ENCODE measurements at regions not wholly inside any gene's neighbourhood (a gene's known extent, or its start where the extent isn't known, plus 50 kb on each side); places are given as distances from the start of the nearest gene placed in this dataset.
A peak's percentile ranks its signal among the peaks of the same experiment; 100 is the strongest.

DNA sequence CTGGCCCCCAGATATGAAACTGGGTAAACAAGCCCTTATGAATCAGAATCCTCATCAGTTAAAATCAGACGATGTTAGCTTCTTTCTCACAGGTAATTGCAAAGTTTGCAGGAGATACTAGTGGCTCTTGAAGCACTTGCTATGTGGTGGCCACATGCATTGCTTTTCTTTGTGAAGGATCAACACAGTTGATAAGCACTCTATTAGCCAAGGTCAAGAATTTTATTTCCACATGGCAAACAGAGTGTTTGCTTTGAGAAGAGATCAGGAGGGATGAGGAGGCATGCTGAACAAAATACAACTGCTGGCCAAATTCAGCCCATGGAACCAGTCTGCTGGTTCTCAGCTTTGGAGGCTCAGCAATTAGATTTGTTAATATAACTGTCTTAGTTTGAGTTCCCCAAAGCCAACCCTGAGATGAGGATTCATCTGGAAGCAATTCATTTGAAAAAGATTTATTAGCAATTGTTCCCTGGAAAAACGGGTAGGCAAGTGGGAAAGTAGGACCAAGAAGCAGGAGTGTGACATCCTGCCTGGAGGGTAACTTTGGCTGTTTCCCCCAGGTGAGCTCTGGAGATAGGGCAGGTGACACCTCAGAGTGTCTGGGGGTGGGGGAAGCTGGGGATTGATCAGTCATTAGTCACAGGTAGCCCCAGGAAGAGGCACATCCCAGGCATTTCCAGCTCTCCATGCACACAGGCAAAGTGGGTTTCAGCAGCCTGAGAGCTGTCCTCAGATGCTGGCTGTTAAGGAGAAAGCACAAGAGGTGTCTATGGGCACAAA lies 180.3 kb downstream of the ABHD5 start:
- Histone ChIP-seq H3K9me3 (ENCODE audit: low read depth) (no peaks in the 10 kb centered on the region), H3K36me3 (ENCODE audit: low read depth) (no peaks in the 10 kb centered on the region), H3K9ac (no peak overlapping the region), H3K9me2 (ENCODE audit: insufficient read depth) (no peaks in the 10 kb centered on the region), H3F3A (ENCODE audit: insufficient read depth) (peaks cover 32% of the 10 kb centered on the region), H3K27ac (peak overlapping the region; percentile 65), H3K79me2 (ENCODE audit: insufficient read depth) (no peaks in the 10 kb centered on the region), H3K27me3 (replicated peaks; ENCODE audit: insufficient read depth) (no peaks in the 10 kb centered on the region), H3K4me1 (ENCODE audit: insufficient read depth) (peaks cover 75% of the 10 kb centered on the region), H4K20me1 (ENCODE audit: insufficient read depth) (no peaks in the 10 kb centered on the region), H3K4me3 (no peak overlapping the region), H3K4me2 (ENCODE audit: unreplicated experiment) (peak overlapping the region; percentile 55), H2AFZ (peak overlapping the region; percentile 60; the same call in 1 of the 2 replicates)
- 22 to 23% methylated on average over 2 of the region's 2 CpGs for WGBS, 2 experiments (ENCODE audit: low coverage in 1 of 2, low lambda C conversion rate in 2 of 2, missing lambda C conversion rate in 2 of 2)
- TF ChIP-seq EZH2 (IDR thresholded peaks at IDR 0.05; ENCODE audit: insufficient read depth, poor library complexity, severe bottlenecking) (no peak), EZH2phosphoT487 (IDR thresholded peaks at IDR 0.05; ENCODE audit: insufficient read depth, low read depth) (no peak)
- no peak for DNase-seq
- in situ Hi-C loops (cut with MboI), result no loop called here

DNA sequence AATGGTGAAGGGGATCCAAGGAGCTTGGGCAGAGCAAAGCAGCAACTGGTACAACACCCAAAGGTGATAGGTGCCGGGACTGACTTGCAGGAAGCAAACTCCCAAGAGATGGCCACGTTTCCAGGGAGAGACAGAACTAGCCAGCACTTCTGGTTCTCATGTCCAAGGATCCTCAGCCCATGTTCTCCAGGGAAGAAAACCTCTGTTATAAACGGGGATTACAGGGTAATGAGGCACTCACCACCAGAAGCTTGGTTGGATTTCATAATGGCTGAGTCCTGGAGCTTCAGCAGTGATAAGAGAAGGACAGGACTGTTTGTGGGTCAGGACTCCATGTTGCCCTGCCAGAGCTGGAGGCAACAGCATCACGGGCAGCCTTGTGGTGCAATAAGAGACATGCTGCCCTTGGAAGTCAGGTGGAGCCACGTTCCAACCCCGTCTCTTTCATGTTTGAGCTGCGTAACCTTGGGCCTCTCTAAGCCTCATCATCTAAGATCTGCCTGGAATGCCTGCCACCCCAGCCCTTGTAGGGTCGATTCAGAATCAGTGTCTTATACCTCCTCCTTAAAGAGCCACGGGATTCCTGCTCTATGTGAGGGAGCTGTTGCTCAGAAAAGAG lies 181.0 kb downstream of the ABHD5 start:
- DNase-seq, result peak; percentile 34
- peak overlapping the region; percentile 38; the same call in 1 of the 2 replicates for H3K9ac ChIP-seq
- peak overlapping the region; percentile 60 for H2AFZ ChIP-seq

GRCh38 chr3:43872301-43872700 lies 181.6 kb downstream of the ABHD5 start:
- peak; percentile 89 for DNase-seq
- H3K79me2 ChIP-seq (ENCODE audit: insufficient read depth), result no peaks in the 10 kb centered on the region
- peaks cover 66% of the 10 kb centered on the region for H3K4me1 ChIP-seq (ENCODE audit: insufficient read depth)
- 0 out of 2 replicates have a peak overlapping the region, but pooled peaks have one; percentile 26 for H3K4me3 ChIP-seq
- no peaks in the 10 kb centered on the region for H3K27me3 ChIP-seq (replicated peaks; ENCODE audit: insufficient read depth)
- in situ Hi-C loops (cut with MboI), result no loop called here
- H3K27ac ChIP-seq, result peak overlapping the region; percentile 65
- H3K9ac ChIP-seq, result peak overlapping the region; percentile 38; the same call in 1 of the 2 replicates
- H2AFZ ChIP-seq, result peak overlapping the region; percentile 60
- no peaks in the 10 kb centered on the region for H3K9me2 ChIP-seq (ENCODE audit: insufficient read depth)
- no peaks in the 10 kb centered on the region for H3K36me3 ChIP-seq (ENCODE audit: low read depth)
- H3F3A ChIP-seq (ENCODE audit: insufficient read depth), result peaks cover 24% of the 10 kb centered on the region
- 5 to 9% methylated on average over 2 to 3 of the region's 3 CpGs for WGBS, 2 experiments (ENCODE audit: low coverage in 1 of 2, low lambda C conversion rate in 2 of 2, missing lambda C conversion rate in 2 of 2)
- H3K4me2 ChIP-seq (ENCODE audit: unreplicated experiment), result peak overlapping the region; percentile 55
- H4K20me1 ChIP-seq (ENCODE audit: insufficient read depth), result no peaks in the 10 kb centered on the region
- TF ChIP-seq EZH2 (IDR thresholded peaks at IDR 0.05; ENCODE audit: insufficient read depth, poor library complexity, severe bottlenecking), result no peak
- H3K9me3 ChIP-seq (ENCODE audit: low read depth), result no peaks in the 10 kb centered on the region

More for the DNA sequence above, 181.0 kb downstream of the ABHD5 start:
- H3F3A ChIP-seq (ENCODE audit: insufficient read depth), result peaks cover 28% of the 10 kb centered on the region
- in situ Hi-C loops (cut with MboI), result no loop called here
- no peaks in the 10 kb centered on the region for H4K20me1 ChIP-seq (ENCODE audit: insufficient read depth)
- H3K27me3 ChIP-seq (replicated peaks; ENCODE audit: insufficient read depth), result no peaks in the 10 kb centered on the region
- no peaks in the 10 kb centered on the region for H3K9me3 ChIP-seq (ENCODE audit: low read depth)
- WGBS, 2 experiments (ENCODE audit: low coverage in 1 of 2, low lambda C conversion rate in 2 of 2, missing lambda C conversion rate in 2 of 2), result 53 to 55% methylated on average over 9 of the region's 9 CpGs
- H3K4me1 ChIP-seq (ENCODE audit: insufficient read depth), result peaks cover 70% of the 10 kb centered on the region
- H3K36me3 ChIP-seq (ENCODE audit: low read depth), result no peaks in the 10 kb centered on the region
- no peaks in the 10 kb centered on the region for H3K9me2 ChIP-seq (ENCODE audit: insufficient read depth)
- H3K27ac ChIP-seq, result peak overlapping the region; percentile 65
- peak overlapping the region; percentile 55 for H3K4me2 ChIP-seq (ENCODE audit: unreplicated experiment)
- 0 out of 2 replicates have a peak overlapping the region, but pooled peaks have one; percentile 26 for H3K4me3 ChIP-seq
- H3K79me2 ChIP-seq (ENCODE audit: insufficient read depth), result no peaks in the 10 kb centered on the region
- TF ChIP-seq EZH2phosphoT487 (IDR thresholded peaks at IDR 0.05; ENCODE audit: insufficient read depth, low read depth) (no peak), EZH2 (IDR thresholded peaks at IDR 0.05; ENCODE audit: insufficient read depth, poor library complexity, severe bottlenecking) (no peak)

DNA sequence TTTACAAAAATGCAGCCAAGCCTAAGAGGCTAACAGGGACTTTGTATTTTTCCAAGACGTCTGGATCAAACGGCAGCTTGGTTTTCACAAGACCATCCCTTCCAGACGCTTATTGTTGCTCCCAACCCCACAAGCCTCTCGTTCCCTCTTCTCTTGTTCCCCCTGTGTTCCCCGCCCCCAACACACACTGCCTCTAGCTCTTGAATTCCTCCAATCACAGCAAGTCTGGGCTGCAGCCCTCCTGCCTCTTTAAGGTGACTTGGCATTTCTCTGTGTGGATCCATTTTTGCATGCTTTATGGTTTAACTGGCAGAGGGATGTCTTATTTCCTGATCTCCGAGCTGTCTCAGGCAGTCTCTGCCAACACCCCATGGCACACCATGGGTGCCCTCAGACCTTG lies 182.2 kb downstream of the ABHD5 start:
- no peak overlapping the region for H3K4me3 ChIP-seq
- 25 to 34% methylated on average over 6 of the region's 6 CpGs for WGBS, 2 experiments (ENCODE audit: low coverage in 1 of 2, low lambda C conversion rate in 2 of 2, missing lambda C conversion rate in 2 of 2)
- peaks cover 60% of the 10 kb centered on the region for H3K4me1 ChIP-seq (ENCODE audit: insufficient read depth)
- no peaks in the 10 kb centered on the region for H3K79me2 ChIP-seq (ENCODE audit: insufficient read depth)
- H3K27ac ChIP-seq, result peak overlapping the region; percentile 65
- no peaks in the 10 kb centered on the region for H3K36me3 ChIP-seq (ENCODE audit: low read depth)
- no peaks in the 10 kb centered on the region for H3K9me2 ChIP-seq (ENCODE audit: insufficient read depth)
- peak overlapping the region; percentile 55 for H3K4me2 ChIP-seq (ENCODE audit: unreplicated experiment)
- H3F3A ChIP-seq (ENCODE audit: insufficient read depth), result peaks cover 19% of the 10 kb centered on the region
- in situ Hi-C loops (cut with MboI), result no loop called here
- H3K9me3 ChIP-seq (ENCODE audit: low read depth), result no peaks in the 10 kb centered on the region
- H4K20me1 ChIP-seq (ENCODE audit: insufficient read depth), result no peaks in the 10 kb centered on the region
- peak overlapping the region; percentile 60 for H2AFZ ChIP-seq
- H3K9ac ChIP-seq, result peak overlapping the region; percentile 28; the same call in 1 of the 2 replicates
- H3K27me3 ChIP-seq (replicated peaks; ENCODE audit: insufficient read depth), result no peaks in the 10 kb centered on the region
- DNase-seq, result peak; percentile 45
- TF ChIP-seq EZH2 (IDR thresholded peaks at IDR 0.05; ENCODE audit: insufficient read depth, poor library complexity, severe bottlenecking), result no peak
- TF ChIP-seq EZH2phosphoT487 (IDR thresholded peaks at IDR 0.05; ENCODE audit: insufficient read depth, low read depth), result no peak

All from GM23248 (cell line).